H1 (cell line): ENCODE measurements at regions not wholly inside any gene's neighbourhood (a gene's known extent, or its start where the extent isn't known, plus 50 kb on each side); places are given as distances from the start of the nearest gene placed in this dataset.

ENCODE experiments used
- CTCF ChIA-PET: fragments of 300-600 bp; sonication (Branson Sonifier 250); formaldehyde crosslinking; loops from one replicate; lab custom pipeline; 2021; ENCODE audit not compliant: partially characterized antibody; lab: Charles Lee
- POLR2A ChIA-PET: fragments of 300-600 bp; sonication (Branson Sonifier 250); formaldehyde crosslinking; loops from one replicate; lab custom pipeline; 2021; ENCODE audit warnings: inconsistent platforms; ENCODE audit not compliant: partially characterized antibody; lab: Charles Lee
- DNase-seq, 2 experiments: peaks; one replicate each; pipeline versions ENCODE4 v3.0.0 to v3.0.0-alpha.2; 2010 to 2022; ENCODE audit warnings: low spot score in 2 of 2, low read depth in 1 of 2, mixed read lengths in 1 of 2
- FAIRE-seq: peaks from 2 replicates; lab custom pipeline; 2011; peaks lifted over from hg19 to GRCh38; lab: Jason Lieb, UNC
- H2AFZ ChIP-seq: 2 replicates; pipeline ENCODE4 v1.8.1; 2012; ENCODE audit warnings: low read length, inconsistent platforms
- H2AK5ac ChIP-seq: 2 replicates; pipeline ENCODE4 v1.6.1; 2013; ENCODE audit warnings: low read depth, low read length
- H2BK120ac ChIP-seq: replicated peaks from 2 replicates; pipeline ENCODE3; 2013; ENCODE audit warnings: low read depth, low read length, inconsistent platforms
- H2BK12ac ChIP-seq: 2 replicates; pipeline ENCODE4 v1.6.1; 2013; ENCODE audit warnings: low read depth, low read length
- H2BK15ac ChIP-seq: 2 replicates; pipeline ENCODE4 v1.6.1; 2013; ENCODE audit warnings: low read length
- H2BK20ac ChIP-seq: 2 replicates; pipeline ENCODE4 v1.6.1; 2013; ENCODE audit warnings: low read length
- H2BK5ac ChIP-seq: 2 replicates; pipeline ENCODE4 v1.6.1; 2013; ENCODE audit warnings: low read depth, low read length
- H3K14ac ChIP-seq: 2 replicates; pipeline ENCODE4 v1.6.1; 2013; ENCODE audit warnings: inconsistent platforms; ENCODE audit not compliant: insufficient read length
- H3K18ac ChIP-seq: 2 replicates; pipeline ENCODE4 v1.6.1; 2013; ENCODE audit warnings: low read length; ENCODE audit errors: extremely low read depth
- H3K23ac ChIP-seq: 2 replicates; pipeline ENCODE4 v1.6.1; 2013; ENCODE audit warnings: inconsistent platforms; ENCODE audit not compliant: insufficient read length
- H3K23me2 ChIP-seq: 2 replicates; pipeline ENCODE4 v1.6.1; 2013; ENCODE audit warnings: low read depth, low read length
- H3K27ac ChIP-seq: 2 replicates; pipeline ENCODE4 v1.6.1; 2011; ENCODE audit warnings: low read depth, low read length, inconsistent platforms
- H3K27me3 ChIP-seq, 4 experiments: replicated peaks in 1 of 4; 1 replicate in 1 of 4; 2 replicates in 3 of 4; pipeline versions ENCODE4 v1.6.1 to v1.8.1; 2011 to 2013; ENCODE audit warnings: low read length in 3 of 4, mild to moderate bottlenecking in 3 of 4, inconsistent platforms in 2 of 4, mixed read lengths in 2 of 4, moderate library complexity in 1 of 4; ENCODE audit not compliant: control insufficient read depth in 3 of 4, insufficient read depth in 3 of 4; ENCODE audit errors: extremely low read depth in 1 of 4
- H3K36me3 ChIP-seq, 4 experiments: 2 replicates each; pipeline versions ENCODE4 v1.6.1 to v1.8.1; 2011 to 2013; ENCODE audit warnings: mild to moderate bottlenecking in 4 of 4, low read length in 3 of 4, moderate library complexity in 2 of 4, control low read depth in 1 of 4, inconsistent platforms in 1 of 4; ENCODE audit not compliant: insufficient read depth in 4 of 4, control insufficient read depth in 2 of 4
- H3K4ac ChIP-seq: replicated peaks from 2 replicates; pipeline ENCODE3; 2013; ENCODE audit warnings: low read length, low read depth, mixed read lengths, inconsistent platforms; ENCODE audit not compliant: insufficient read length
- H3K4me1 ChIP-seq, 4 experiments: replicated peaks in 1 of 4; 1 replicate in 1 of 4; 2 replicates in 3 of 4; pipeline versions ENCODE4 v1.6.1 to v1.8.1; 2011 to 2013; ENCODE audit warnings: low read length in 3 of 4, inconsistent platforms in 2 of 4, mixed read lengths in 1 of 4; ENCODE audit not compliant: insufficient read depth in 4 of 4, control insufficient read depth in 3 of 4
- H3K4me2 ChIP-seq, 2 experiments: 2 replicates each; pipeline versions ENCODE4 v1.6.1 to v1.8.1; 2011 to 2013; ENCODE audit warnings: low read depth in 2 of 2, low read length in 2 of 2, control low read depth in 1 of 2, inconsistent platforms in 1 of 2, mild to moderate bottlenecking in 1 of 2; ENCODE audit not compliant: insufficient read depth in 1 of 2
- H3K4me3 ChIP-seq, 4 experiments: fragments of 200-600, 300-600 bp in 1 of 4; sonication (generic), shearing (Covaris generic), sonication (Bioruptor Twin) in 1 of 4; 2 replicates each; pipeline versions ENCODE4 v1.5.1 to v1.8.1; 2011 to 2016; ENCODE audit warnings: low read length in 4 of 4, low read depth in 3 of 4, control low read depth in 2 of 4, inconsistent platforms in 2 of 4, mild to moderate bottlenecking in 2 of 4, mixed read lengths in 1 of 4, moderate library complexity in 1 of 4; ENCODE audit not compliant: insufficient read depth in 2 of 4; ENCODE audit errors: extremely low read depth in 1 of 4
- H3K56ac ChIP-seq: replicated peaks from 2 replicates; pipeline ENCODE3; 2013; ENCODE audit warnings: low read depth, mild to moderate bottlenecking, mixed read lengths, low read length, inconsistent platforms; ENCODE audit not compliant: insufficient read length
- H3K79me1 ChIP-seq: 2 replicates; pipeline ENCODE4 v1.6.1; 2013; ENCODE audit warnings: low read depth, low read length, control low read depth
- H3K79me2 ChIP-seq, 2 experiments: 2 replicates each; pipeline versions ENCODE4 v1.6.1 to v1.8.1; 2012 to 2013; ENCODE audit warnings: low read length in 2 of 2, mild to moderate bottlenecking in 2 of 2, inconsistent platforms in 1 of 2; ENCODE audit not compliant: insufficient read depth in 2 of 2, control insufficient read depth in 1 of 2
- H3K9ac ChIP-seq, 4 experiments: replicated peaks in 1 of 4; 1 replicate in 1 of 4; 2 replicates in 3 of 4; pipeline versions ENCODE4 v1.6.1 to v1.8.1; 2011 to 2013; ENCODE audit warnings: low read depth in 3 of 4, low read length in 3 of 4, control low read depth in 2 of 4, mild to moderate bottlenecking in 2 of 4, moderate library complexity in 2 of 4, inconsistent platforms in 1 of 4; ENCODE audit errors: extremely low read depth in 1 of 4
- H3K9me3 ChIP-seq, 2 experiments: 2 replicates each; pipeline versions ENCODE4 v1.6.1 to v1.8.1; 2012 to 2013; ENCODE audit warnings: mild to moderate bottlenecking in 2 of 2, moderate library complexity in 2 of 2, control low read depth in 1 of 2, inconsistent platforms in 1 of 2, low read depth in 1 of 2, low read length in 1 of 2, mixed read lengths in 1 of 2; ENCODE audit not compliant: insufficient read depth in 2 of 2
- H4K20me1 ChIP-seq, 2 experiments: replicated peaks in 1 of 2; 2 replicates each; pipeline versions ENCODE3 to v1.8.1; 2011 to 2013; ENCODE audit warnings: inconsistent platforms in 2 of 2, low read length in 2 of 2, mild to moderate bottlenecking in 1 of 2; ENCODE audit not compliant: insufficient read depth in 2 of 2, control insufficient read depth in 1 of 2
- H4K5ac ChIP-seq: 2 replicates; pipeline ENCODE4 v1.6.1; 2013; ENCODE audit warnings: low read length, low read depth, mixed read lengths, inconsistent platforms; ENCODE audit not compliant: insufficient read length
- H4K8ac ChIP-seq: 2 replicates; pipeline ENCODE4 v1.8.0; 2013; ENCODE audit warnings: mild to moderate bottlenecking, moderate library complexity, low read length, inconsistent platforms; ENCODE audit not compliant: insufficient read depth; ENCODE audit errors: extremely low read depth
- H4K91ac ChIP-seq: replicated peaks from 2 replicates; pipeline ENCODE3; 2013; ENCODE audit warnings: low read length, mixed read lengths, inconsistent platforms; ENCODE audit not compliant: insufficient read length
- NANOG ChIP-seq: IDR thresholded peaks from 2 replicates; pipeline ENCODE4 v1.6.1; 2011; ENCODE audit warnings: low read length, low read depth, mild to moderate bottlenecking, inconsistent platforms; ENCODE audit not compliant: insufficient read depth, poor library complexity, severe bottlenecking
- SAP30 ChIP-seq: fragments of 300-600 bp; sonication (generic); IDR thresholded peaks from 2 replicates; pipeline ENCODE4 v1.7.1; 2012; ENCODE audit warnings: low read length, moderate library complexity, mild to moderate bottlenecking, inconsistent platforms; ENCODE audit not compliant: insufficient read depth, insufficient replicate concordance
- SUZ12 ChIP-seq: fragments of 200-600 bp; sonication (generic); IDR thresholded peaks from 2 replicates; pipeline ENCODE4 v1.6.1; 2012; ENCODE audit warnings: mild to moderate bottlenecking, inconsistent platforms, low read length, moderate library complexity, mixed read lengths
- WGBS, 2 experiments: shearing (Covaris generic) in 1 of 2; methylation state at CpG; one replicate each; pipeline versions ENCODE4 v1.1.6 to v1.1.7; 2013 to 2015; ENCODE audit warnings: low lambda C conversion rate in 2 of 2, mixed read lengths in 2 of 2, inconsistent platforms in 1 of 2, low coverage in 1 of 2, missing lambda C conversion rate in 1 of 2; ENCODE audit not compliant: insufficient replicate concordance in 2 of 2, insufficient coverage in 1 of 2, insufficient read length in 1 of 2; ENCODE audit errors: extremely low coverage in 1 of 2, missing lambda C conversion rate in 1 of 2; 5-methylcytosine and 5-hydroxymethylcytosine counted together

DNA sequence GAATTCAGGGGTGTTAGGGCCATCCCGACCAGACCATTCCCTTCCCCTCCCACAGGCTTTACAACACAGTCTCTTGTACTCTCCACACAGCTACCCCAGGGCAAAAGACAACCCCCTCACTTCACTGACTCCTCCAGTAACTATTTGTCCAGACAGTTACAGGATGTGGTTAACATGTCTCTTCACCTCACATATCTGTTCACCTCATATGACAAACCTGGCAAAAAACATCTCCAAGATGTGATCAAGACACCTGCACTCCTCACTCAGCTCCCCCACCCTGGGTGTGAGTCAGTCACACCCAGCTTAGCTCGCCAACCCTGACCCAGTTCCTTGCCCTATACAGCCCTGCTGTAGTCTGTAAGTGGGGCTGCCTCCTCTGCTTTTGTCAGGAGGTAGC, 490.5 kb upstream of the CHRM3 start:
- H3K18ac ChIP-seq = no peak overlapping the region
- WGBS, 2 experiments = 92% methylated on average over 2 of the region's 2 CpGs; no CpG with 5 or more reads in 1 of the 2 experiments
- H3K56ac ChIP-seq = no peak overlapping the region
- no peaks in the 10 kb centered on the region for H3K36me3 ChIP-seq
- no peak for TF ChIP-seq SAP30
- no peak for TF ChIP-seq SUZ12
- no peak for TF ChIP-seq NANOG
- TF ChIP-seq, all 59 proteins: peak for 0
- H2BK5ac ChIP-seq = no peak overlapping the region
- H2BK12ac ChIP-seq = no peak overlapping the region
- H3K9me3 ChIP-seq = no peaks in the 10 kb centered on the region
- H3K27me3 ChIP-seq = no peaks in the 10 kb centered on the region
- POLR2A ChIA-PET = no interaction called here
- DNase-seq = no peak
- FAIRE-seq = no peak
- no peak overlapping the region for H3K4ac ChIP-seq
- no peak overlapping the region for H2BK20ac ChIP-seq
- no peak overlapping the region for H2BK120ac ChIP-seq
- H3K4me1 ChIP-seq = no peaks in the 10 kb centered on the region; a peak in 1 of 7 replicates
- CTCF ChIA-PET = no interaction called here
- H4K8ac ChIP-seq = no peak overlapping the region
- no peak overlapping the region for H3K9ac ChIP-seq
- no peaks in the 10 kb centered on the region for H3K23me2 ChIP-seq
- H2BK15ac ChIP-seq = no peak overlapping the region
- no peaks in the 10 kb centered on the region for H3K79me1 ChIP-seq
- H2AFZ ChIP-seq = no peak overlapping the region
- no peak overlapping the region for H3K14ac ChIP-seq
- H3K4me3 ChIP-seq = no peak overlapping the region
- no peak overlapping the region for H4K5ac ChIP-seq
- H4K91ac ChIP-seq = no peak overlapping the region
- no peak overlapping the region for H3K4me2 ChIP-seq
- H2AK5ac ChIP-seq = no peak overlapping the region
- H4K20me1 ChIP-seq = no peaks in the 10 kb centered on the region
- H3K23ac ChIP-seq = no peak overlapping the region
- H3K79me2 ChIP-seq = no peaks in the 10 kb centered on the region
- H3K27ac ChIP-seq = no peak overlapping the region
